Progenitor cell of endocrine pancreas (in vitro differentiated cells): ENCODE measurements at regions not wholly inside any gene's neighbourhood (a gene's known extent, or its start where the extent isn't known, plus 50 kb on each side); places are given as distances from the start of the nearest gene placed in this dataset.

ENCODE experiments used
- DNase-seq: peaks from one replicate; pipeline ENCODE4 v3.0.0; 2021; ENCODE audit warnings: low spot score; ENCODE audit not compliant: unreplicated experiment
- H3K27ac Mint-ChIP-seq: 2 replicates; pipeline ENCODE4 v1.8.0; 2021; ENCODE audit warnings: mild to moderate bottlenecking, moderate library complexity, mixed read lengths
- H3K27me3 Mint-ChIP-seq: 2 replicates; pipeline ENCODE4 v1.8.0; 2021; ENCODE audit warnings: mixed read lengths
- H3K36me3 Mint-ChIP-seq: 2 replicates; pipeline ENCODE4 v1.8.0; 2022; ENCODE audit warnings: mixed read lengths; ENCODE audit not compliant: insufficient read depth
- H3K4me1 Mint-ChIP-seq: 2 replicates; pipeline ENCODE4 v1.8.0; 2021; ENCODE audit warnings: low read depth, mixed read lengths
- H3K4me3 Mint-ChIP-seq: 2 replicates; pipeline ENCODE4 v1.8.0; 2021; ENCODE audit warnings: low read depth, mild to moderate bottlenecking, moderate library complexity, mixed read lengths
- H3K9me3 Mint-ChIP-seq: 2 replicates; pipeline ENCODE4 v1.8.0; 2021; ENCODE audit warnings: low read depth, mixed read lengths
- CTCF ChIP-seq: fragments of 200-600 bp; sonication (generic); IDR thresholded peaks from one replicate; pipeline ENCODE4 v1.5.0; 2021; ENCODE audit warnings: antibody characterized with exemption, mild to moderate bottlenecking; ENCODE audit not compliant: unreplicated experiment

GRCh38 chr18:30265190-30265589 is 777.4 kb downstream of the DSC3 start:
- no peak overlapping the region for H3K4me3 Mint-ChIP-seq

GRCh38 chr18:30254331-30254730 is 788.2 kb downstream of the DSC3 start:
- Mint-ChIP-seq H3K27me3 (no peaks in the 10 kb centered on the region), H3K27ac (no peak overlapping the region), H3K36me3 (no peaks in the 10 kb centered on the region), H3K4me1 (no peaks in the 10 kb centered on the region), H3K9me3 (no peaks in the 10 kb centered on the region), H3K4me3 (no peak overlapping the region)
- no peak for DNase-seq
- TF ChIP-seq CTCF, result no peak

More at GRCh38 chr18:30265190-30265589, 777.4 kb downstream of the DSC3 start:
- Mint-ChIP-seq H3K9me3 (no peaks in the 10 kb centered on the region), H3K4me1 (peaks cover 1% of the 10 kb centered on the region), H3K27ac (no peak overlapping the region), H3K27me3 (no peaks in the 10 kb centered on the region), H3K36me3 (no peaks in the 10 kb centered on the region)
- no peak for DNase-seq
- TF ChIP-seq CTCF, result no peak

- no peak overlapping the region for H3K27ac Mint-ChIP-seq
Measured at GRCh38 chr18:30248056-30248455, 794.5 kb downstream of the DSC3 start.

GRCh38 chr18:30245766-30246455 is 796.6 kb downstream of the DSC3 start:
- H3K27me3 Mint-ChIP-seq, result no peaks in the 10 kb centered on the region
- H3K4me3 Mint-ChIP-seq, result no peak overlapping the region
- TF ChIP-seq CTCF, result no peak
- DNase-seq, result no peak
- no peaks in the 10 kb centered on the region for H3K36me3 Mint-ChIP-seq
- no peaks in the 10 kb centered on the region for H3K9me3 Mint-ChIP-seq
- H3K4me1 Mint-ChIP-seq, result no peaks in the 10 kb centered on the region
- no peak overlapping the region for H3K27ac Mint-ChIP-seq

More at GRCh38 chr18:30248056-30248455, 794.5 kb downstream of the DSC3 start:
- Mint-ChIP-seq H3K36me3 (no peaks in the 10 kb centered on the region), H3K4me3 (no peak overlapping the region), H3K4me1 (no peaks in the 10 kb centered on the region), H3K9me3 (no peaks in the 10 kb centered on the region), H3K27me3 (no peaks in the 10 kb centered on the region)
- TF ChIP-seq CTCF, result no peak
- DNase-seq, result no peak

GRCh38 chr18:30234755-30235154 is 807.8 kb downstream of the DSC3 start:
- no peak for TF ChIP-seq CTCF
- no peaks in the 10 kb centered on the region for H3K36me3 Mint-ChIP-seq
- DNase-seq, result no peak
- H3K4me1 Mint-ChIP-seq, result no peaks in the 10 kb centered on the region
- H3K9me3 Mint-ChIP-seq, result no peaks in the 10 kb centered on the region
- no peak overlapping the region for H3K4me3 Mint-ChIP-seq
- no peaks in the 10 kb centered on the region for H3K27me3 Mint-ChIP-seq
- H3K27ac Mint-ChIP-seq, result no peak overlapping the region
